ENCODE measurements at regions not wholly inside any gene's neighbourhood (a gene's known extent, or its start where the extent isn't known, plus 50 kb on each side); places are given as distances from the start of the nearest gene placed in this dataset.

DNA sequence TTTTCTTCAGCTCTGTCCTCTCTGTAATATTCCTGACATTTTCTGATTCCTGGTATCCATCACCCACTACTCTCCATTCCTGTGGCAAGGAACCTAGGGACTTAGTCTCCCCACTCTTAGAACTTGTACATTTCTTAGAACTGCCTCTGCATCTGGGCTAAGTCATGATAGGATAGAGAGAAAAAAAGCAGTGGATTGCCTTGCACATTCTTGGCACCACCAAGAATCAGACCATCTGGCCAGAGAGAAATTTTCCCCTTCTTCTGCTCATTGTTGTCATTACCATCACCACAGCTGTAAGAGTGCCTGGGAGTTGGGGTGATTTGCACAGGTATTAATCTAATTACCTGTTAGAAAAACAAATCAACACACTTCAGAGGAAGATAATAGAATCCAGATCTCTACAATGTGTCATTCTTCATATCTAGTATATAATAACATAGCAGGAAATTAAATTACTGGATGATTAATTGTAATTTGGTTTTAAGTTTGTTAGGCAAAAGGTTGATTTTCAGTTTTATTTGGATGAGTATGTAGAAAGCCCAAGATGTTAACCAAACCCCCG is 264.8 kb upstream of the ZPLD1 start:
- 90% methylated on average over 1 of the region's 1 CpG for WGBS
- no peaks in the 10 kb centered on the region for H3K36me3 ChIP-seq (ENCODE audit: control insufficient read depth in 4 of 4, insufficient read depth in 3 of 4, low read depth in 1 of 4, low read length in 3 of 4)
- H3K4me3 ChIP-seq (ENCODE audit: low read depth in 1 of 3, low read length in 3 of 3) = no peak overlapping the region
- no peak for DNase-seq (ENCODE audit: low spot score)
- H3K27me3 ChIP-seq (ENCODE audit: control insufficient read depth in 4 of 4, insufficient read depth in 4 of 4, low read length in 3 of 4) = no peaks in the 10 kb centered on the region
- TF ChIP-seq YY1 (IDR thresholded peaks at IDR 0.05) = no peak
- TF ChIP-seq HNF4A (conservative IDR thresholded peaks at IDR 0.05) = no peak
- no peak for TF ChIP-seq SP1 (IDR thresholded peaks at IDR 0.05)
- TF ChIP-seq, protein P1, sequence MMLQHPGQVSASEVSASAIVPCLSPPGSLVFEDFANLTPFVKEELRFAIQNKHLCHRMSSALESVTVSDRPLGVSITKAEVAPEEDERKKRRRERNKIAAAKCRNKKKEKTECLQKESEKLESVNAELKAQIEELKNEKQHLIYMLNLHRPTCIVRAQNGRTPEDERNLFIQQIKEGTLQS (IDR thresholded peaks at IDR 0.05) = no peak
- no peak for TF ChIP-seq FOXA2 (IDR thresholded peaks at IDR 0.05)
- no peak for TF ChIP-seq RXRA (IDR thresholded peaks at IDR 0.05)
- H3K9ac ChIP-seq (ENCODE audit: low read depth in 1 of 2, low read length in 2 of 2) = no peak overlapping the region
- no peak overlapping the region for H3K27ac ChIP-seq (ENCODE audit: low read depth in 1 of 2, low read length in 2 of 2)
- H3K4me1 ChIP-seq (ENCODE audit: control insufficient read depth in 4 of 4, insufficient read depth in 4 of 4, low read length in 3 of 4) = no peaks in the 10 kb centered on the region
- H3K9me3 ChIP-seq (ENCODE audit: control insufficient read depth in 4 of 4, low read length in 3 of 4) = no peaks in the 10 kb centered on the region

- Histone ChIP-seq H3K27me3 (ENCODE audit: control insufficient read depth in 4 of 4, insufficient read depth in 4 of 4, low read length in 3 of 4) (no peaks in the 10 kb centered on the region), H3K27ac (ENCODE audit: low read depth in 1 of 2, low read length in 2 of 2) (no peak overlapping the region), H3K4me1 (ENCODE audit: control insufficient read depth in 4 of 4, insufficient read depth in 4 of 4, low read length in 3 of 4) (no peaks in the 10 kb centered on the region), H3K4me3 (ENCODE audit: low read depth in 1 of 3, low read length in 3 of 3) (no peak overlapping the region), H3K9me3 (ENCODE audit: control insufficient read depth in 4 of 4, low read length in 3 of 4) (no peaks in the 10 kb centered on the region), H3K9ac (ENCODE audit: low read depth in 1 of 2, low read length in 2 of 2) (no peak overlapping the region), H3K36me3 (ENCODE audit: control insufficient read depth in 4 of 4, insufficient read depth in 3 of 4, low read depth in 1 of 4, low read length in 3 of 4) (no peaks in the 10 kb centered on the region)
- no peak for TF ChIP-seq YY1 (IDR thresholded peaks at IDR 0.05)
- no peak for TF ChIP-seq RAD21 (IDR thresholded peaks at IDR 0.05)
- 92% methylated on average over 2 of the region's 2 CpGs for WGBS
- DNase-seq (ENCODE audit: low spot score) = no peak
Observed at GRCh38 chr3:102170545-102170944, 264.3 kb upstream of the ZPLD1 start.

GRCh38 chr3:102174312-102174712 is 260.5 kb upstream of the ZPLD1 start:
- H3K9me3 ChIP-seq (ENCODE audit: control insufficient read depth in 4 of 4, low read length in 3 of 4) = no peaks in the 10 kb centered on the region
- 44% methylated on average over 3 of the region's 3 CpGs for WGBS
- H3K4me1 ChIP-seq (ENCODE audit: control insufficient read depth in 4 of 4, insufficient read depth in 4 of 4, low read length in 3 of 4) = no peaks in the 10 kb centered on the region
- no peak for TF ChIP-seq YY1 (IDR thresholded peaks at IDR 0.05)
- TF ChIP-seq CTCF (IDR thresholded peaks at IDR 0.05; ENCODE audit: low read depth, low read length, missing input control) = no peak
- no peak for TF ChIP-seq HNF4A (conservative IDR thresholded peaks at IDR 0.05)
- TF ChIP-seq, protein P2, sequence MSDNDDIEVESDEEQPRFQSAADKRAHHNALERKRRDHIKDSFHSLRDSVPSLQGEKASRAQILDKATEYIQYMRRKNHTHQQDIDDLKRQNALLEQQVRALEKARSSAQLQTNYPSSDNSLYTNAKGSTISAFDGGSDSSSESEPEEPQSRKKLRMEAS (IDR thresholded peaks at IDR 0.05) = no peak
- TF ChIP-seq, protein P1 (IDR thresholded peaks at IDR 0.05) = no peak
- no peak for TF ChIP-seq JUND (IDR thresholded peaks at IDR 0.05)
- TF ChIP-seq, protein P3, sequence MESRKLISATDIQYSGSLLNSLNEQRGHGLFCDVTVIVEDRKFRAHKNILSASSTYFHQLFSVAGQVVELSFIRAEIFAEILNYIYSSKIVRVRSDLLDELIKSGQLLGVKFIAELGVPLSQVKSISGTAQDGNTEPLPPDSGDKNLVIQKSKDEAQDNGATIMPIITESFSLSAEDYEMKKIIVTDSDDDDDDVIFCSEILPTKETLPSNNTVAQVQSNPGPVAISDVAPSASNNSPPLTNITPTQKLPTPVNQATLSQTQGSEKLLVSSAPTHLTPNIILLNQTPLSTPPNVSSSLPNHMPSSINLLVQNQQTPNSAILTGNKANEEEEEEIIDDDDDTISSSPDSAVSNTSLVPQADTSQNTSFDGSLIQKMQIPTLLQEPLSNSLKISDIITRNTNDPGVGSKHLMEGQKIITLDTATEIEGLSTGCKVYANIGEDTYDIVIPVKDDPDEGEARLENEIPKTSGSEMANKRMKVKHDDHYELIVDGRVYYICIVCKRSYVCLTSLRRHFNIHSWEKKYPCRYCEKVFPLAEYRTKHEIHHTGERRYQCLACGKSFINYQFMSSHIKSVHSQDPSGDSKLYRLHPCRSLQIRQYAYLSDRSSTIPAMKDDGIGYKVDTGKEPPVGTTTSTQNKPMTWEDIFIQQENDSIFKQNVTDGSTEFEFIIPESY (IDR thresholded peaks at IDR 0.05) = no peak
- TF ChIP-seq RAD21 (IDR thresholded peaks at IDR 0.05) = no peak
- no peak for TF ChIP-seq GABPA (IDR thresholded peaks at IDR 0.05 in 1 of 2, conservative IDR thresholded peaks at IDR 0.05 in 1 of 2)
- TF ChIP-seq FOXA1 (IDR thresholded peaks at IDR 0.05) = no peak
- TF ChIP-seq HNF4G (IDR thresholded peaks at IDR 0.05) = no peak
- no peak for TF ChIP-seq SP1 (IDR thresholded peaks at IDR 0.05)
- no peak overlapping the region for H3K9ac ChIP-seq (ENCODE audit: low read depth in 1 of 2, low read length in 2 of 2)
- no peak for DNase-seq (ENCODE audit: low spot score)
- H3K27me3 ChIP-seq (ENCODE audit: control insufficient read depth in 4 of 4, insufficient read depth in 4 of 4, low read length in 3 of 4) = no peaks in the 10 kb centered on the region
- no peak overlapping the region for H3K4me3 ChIP-seq (ENCODE audit: low read depth in 1 of 3, low read length in 3 of 3)
- no peaks in the 10 kb centered on the region for H3K36me3 ChIP-seq (ENCODE audit: control insufficient read depth in 4 of 4, insufficient read depth in 3 of 4, low read depth in 1 of 4, low read length in 3 of 4)
- H3K27ac ChIP-seq (ENCODE audit: low read depth in 1 of 2, low read length in 2 of 2) = no peak overlapping the region
